ENCODE measurements at regions not wholly inside any gene's neighbourhood (a gene's known extent, or its start where the extent isn't known, plus 50 kb on each side); places are given as distances from the start of the nearest gene placed in this dataset.

DNA sequence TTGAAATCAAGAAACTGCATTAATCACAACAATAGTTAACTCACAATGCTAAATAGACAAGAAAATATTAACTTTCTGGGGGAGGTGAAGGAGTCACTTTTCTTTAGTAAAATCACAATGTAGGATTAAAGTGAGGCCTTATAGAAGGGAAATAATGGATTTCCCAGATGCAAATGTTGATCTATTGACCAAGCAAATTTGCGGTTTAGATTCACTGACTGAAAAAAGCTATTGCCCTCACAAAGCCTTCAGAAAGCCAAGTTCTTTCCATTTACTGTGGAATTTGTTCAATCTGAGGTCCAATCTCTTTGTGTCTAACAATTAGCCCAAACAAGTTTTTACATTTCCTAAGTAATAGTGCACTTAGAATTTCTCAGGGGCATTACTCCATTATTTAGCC, 95.1 kb upstream of the PTCHD4 start:
- H3K27ac ChIP-seq: no peak overlapping the region
- intact Hi-C loops (cut with DNase I): no loop called here
- no peak overlapping the region for H3K4me3 ChIP-seq
- no peaks in the 10 kb centered on the region for H3K27me3 ChIP-seq
- H3K36me3 ChIP-seq: no peaks in the 10 kb centered on the region
- H3K9ac ChIP-seq (ENCODE audit: low read depth in 2 of 2, low read length in 2 of 2): no peak overlapping the region
- no peaks in the 10 kb centered on the region for H3K9me3 ChIP-seq
- no peak for DNase-seq
- H3K4me1 ChIP-seq: no peaks in the 10 kb centered on the region
- TF ChIP-seq, protein P1, sequence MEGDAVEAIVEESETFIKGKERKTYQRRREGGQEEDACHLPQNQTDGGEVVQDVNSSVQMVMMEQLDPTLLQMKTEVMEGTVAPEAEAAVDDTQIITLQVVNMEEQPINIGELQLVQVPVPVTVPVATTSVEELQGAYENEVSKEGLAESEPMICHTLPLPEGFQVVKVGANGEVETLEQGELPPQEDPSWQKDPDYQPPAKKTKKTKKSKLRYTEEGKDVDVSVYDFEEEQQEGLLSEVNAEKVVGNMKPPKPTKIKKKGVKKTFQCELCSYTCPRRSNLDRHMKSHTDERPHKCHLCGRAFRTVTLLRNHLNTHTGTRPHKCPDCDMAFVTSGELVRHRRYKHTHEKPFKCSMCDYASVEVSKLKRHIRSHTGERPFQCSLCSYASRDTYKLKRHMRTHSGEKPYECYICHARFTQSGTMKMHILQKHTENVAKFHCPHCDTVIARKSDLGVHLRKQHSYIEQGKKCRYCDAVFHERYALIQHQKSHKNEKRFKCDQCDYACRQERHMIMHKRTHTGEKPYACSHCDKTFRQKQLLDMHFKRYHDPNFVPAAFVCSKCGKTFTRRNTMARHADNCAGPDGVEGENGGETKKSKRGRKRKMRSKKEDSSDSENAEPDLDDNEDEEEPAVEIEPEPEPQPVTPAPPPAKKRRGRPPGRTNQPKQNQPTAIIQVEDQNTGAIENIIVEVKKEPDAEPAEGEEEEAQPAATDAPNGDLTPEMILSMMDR (IDR thresholded peaks at IDR 0.05): no peak

DNA sequence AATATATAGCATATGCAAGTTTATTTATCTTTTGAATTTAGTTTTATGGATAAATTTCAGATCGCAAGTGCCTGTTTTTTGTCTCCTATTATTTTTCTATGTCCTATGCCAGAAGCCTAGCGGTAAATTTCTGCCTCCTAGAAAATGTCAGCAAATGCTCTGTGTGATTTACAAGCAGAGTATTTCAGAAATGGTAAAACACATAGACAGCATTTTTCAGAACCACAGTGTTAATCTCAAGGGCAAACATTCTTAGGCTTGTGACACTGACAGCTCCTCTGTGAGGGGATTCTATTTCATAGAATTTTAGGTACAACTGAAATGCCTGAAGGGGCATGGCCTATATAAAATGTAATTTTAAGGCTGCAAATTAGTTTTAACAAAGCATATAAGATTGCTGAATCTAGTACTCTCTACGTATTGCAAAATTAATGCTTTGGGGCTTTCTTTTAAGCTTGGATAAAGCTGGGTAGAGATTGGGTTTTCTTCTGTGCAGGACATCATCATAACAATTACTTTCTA, 89.9 kb upstream of the PTCHD4 start:
- TF ChIP-seq, protein P1 (IDR thresholded peaks at IDR 0.05): no peak
- intact Hi-C loops (cut with DNase I): no loop called here
- DNase-seq: no peak
- Histone ChIP-seq H3K9ac (ENCODE audit: low read depth in 2 of 2, low read length in 2 of 2) (no peak overlapping the region), H3K9me3 (no peaks in the 10 kb centered on the region), H3K4me3 (no peak overlapping the region), H3K27me3 (no peaks in the 10 kb centered on the region), H3K27ac (no peak overlapping the region), H3K4me1 (no peaks in the 10 kb centered on the region), H3K36me3 (no peaks in the 10 kb centered on the region)

DNA sequence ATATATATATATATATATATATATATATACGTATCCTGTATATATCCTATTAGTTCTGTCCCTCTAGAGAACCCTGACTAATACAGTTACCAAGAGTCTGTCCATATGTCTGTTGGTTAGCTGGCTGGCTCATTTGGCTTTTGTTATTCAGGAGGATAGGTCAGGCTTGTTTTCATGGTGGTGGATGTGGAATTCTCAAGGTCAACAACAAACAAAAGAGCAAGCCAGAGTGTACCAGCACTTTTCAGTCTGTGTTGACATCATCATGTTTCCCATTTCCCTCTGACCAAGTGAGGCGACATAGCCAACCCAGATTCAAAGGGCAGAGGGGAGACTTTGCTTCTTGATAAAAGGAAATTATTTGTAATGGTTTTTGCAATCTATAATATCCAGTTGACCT, 88.5 kb upstream of the PTCHD4 start:
- TF ChIP-seq, protein P1 (IDR thresholded peaks at IDR 0.05): no peak
- H3K9ac ChIP-seq (ENCODE audit: low read depth in 2 of 2, low read length in 2 of 2): no peak overlapping the region
- H3K27me3 ChIP-seq: no peaks in the 10 kb centered on the region
- H3K36me3 ChIP-seq: no peaks in the 10 kb centered on the region
- no peaks in the 10 kb centered on the region for H3K9me3 ChIP-seq
- H3K4me1 ChIP-seq: no peaks in the 10 kb centered on the region
- H3K27ac ChIP-seq: no peak overlapping the region
- intact Hi-C loops (cut with DNase I): no loop called here
- no peak overlapping the region for H3K4me3 ChIP-seq
- DNase-seq: no peak

DNA sequence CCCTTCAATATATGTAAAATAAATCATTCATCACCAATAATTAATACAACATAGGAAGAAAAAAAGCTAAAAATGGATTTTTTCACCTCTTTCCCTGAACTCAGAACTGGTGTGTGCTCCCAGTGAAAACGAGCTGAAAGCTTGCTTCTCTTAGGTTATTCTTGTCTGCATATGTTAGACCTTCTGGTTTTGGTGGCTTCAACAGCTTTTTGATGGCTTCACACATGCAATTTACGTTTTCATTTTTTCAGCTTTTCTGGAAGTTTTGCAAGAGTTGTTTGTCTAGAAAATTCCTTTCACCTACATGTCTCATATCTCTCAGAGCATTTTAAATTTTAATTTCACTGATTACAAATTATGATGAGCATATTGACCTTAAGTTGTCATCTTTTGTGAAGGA, 86.9 kb upstream of the PTCHD4 start:
- H3K9ac ChIP-seq (ENCODE audit: low read depth in 2 of 2, low read length in 2 of 2): no peak overlapping the region

DNA sequence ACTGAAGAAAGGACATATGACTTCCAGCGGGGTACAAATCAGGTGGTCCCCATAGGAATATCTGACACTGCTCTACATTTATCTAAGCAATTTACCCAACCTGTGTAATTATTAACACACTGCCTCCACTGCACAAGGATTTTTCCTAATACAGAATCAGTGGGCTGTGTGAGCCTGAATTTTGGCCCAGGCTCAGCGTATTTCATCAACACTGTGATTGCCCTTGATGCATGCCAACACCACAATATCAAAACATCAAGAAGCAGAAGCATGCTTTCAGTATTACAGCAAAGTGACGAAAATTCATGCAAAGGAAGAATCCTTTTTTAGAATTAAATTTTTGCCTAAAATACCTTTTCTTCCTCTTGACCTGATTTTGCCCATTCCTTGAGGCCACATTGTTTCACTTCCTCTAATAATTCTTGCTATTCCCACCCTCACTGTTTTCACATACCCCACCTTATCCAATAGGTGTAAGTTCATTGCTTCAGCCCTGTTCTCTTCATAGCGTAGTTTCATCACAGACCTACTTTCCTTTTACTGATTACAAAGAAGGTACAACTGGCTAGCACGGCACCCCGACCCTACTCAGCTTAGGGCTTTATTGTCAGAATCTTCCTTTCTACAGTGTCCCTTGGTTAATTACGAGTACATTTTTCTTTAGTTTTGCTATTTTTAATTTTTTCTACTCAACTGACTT, 83.7 kb upstream of the PTCHD4 start:
- H3K27me3 ChIP-seq: no peaks in the 10 kb centered on the region
- no peaks in the 10 kb centered on the region for H3K9me3 ChIP-seq
- DNase-seq: no peak
- H3K9ac ChIP-seq (ENCODE audit: low read depth in 2 of 2, low read length in 2 of 2): no peak overlapping the region
- no peaks in the 10 kb centered on the region for H3K36me3 ChIP-seq
- TF ChIP-seq, protein P1 (IDR thresholded peaks at IDR 0.05): no peak
- H3K4me3 ChIP-seq: no peak overlapping the region
- H3K4me1 ChIP-seq: no peaks in the 10 kb centered on the region
- H3K27ac ChIP-seq: no peak overlapping the region
- intact Hi-C loops (cut with DNase I): no loop called here

More for the DNA sequence above, 86.9 kb upstream of the PTCHD4 start:
- no peak for DNase-seq
- Histone ChIP-seq H3K27me3 (no peaks in the 10 kb centered on the region), H3K9me3 (no peaks in the 10 kb centered on the region), H3K4me1 (no peaks in the 10 kb centered on the region), H3K36me3 (no peaks in the 10 kb centered on the region), H3K27ac (no peak overlapping the region), H3K4me3 (no peak overlapping the region)
- intact Hi-C loops (cut with DNase I): no loop called here
- TF ChIP-seq, protein P1 (IDR thresholded peaks at IDR 0.05): no peak

Measured in colonic mucosa (tissue), 4 donors.